ENCODE measurements at regions not wholly inside any gene's neighbourhood (a gene's known extent, or its start where the extent isn't known, plus 50 kb on each side); places are given as distances from the start of the nearest gene placed in this dataset.
"Not testable (repeated sequence)": the region's sequence is repeated elsewhere in the genome, so short reads cannot be mapped to it uniquely, and the experiment has no call there.

DNA sequence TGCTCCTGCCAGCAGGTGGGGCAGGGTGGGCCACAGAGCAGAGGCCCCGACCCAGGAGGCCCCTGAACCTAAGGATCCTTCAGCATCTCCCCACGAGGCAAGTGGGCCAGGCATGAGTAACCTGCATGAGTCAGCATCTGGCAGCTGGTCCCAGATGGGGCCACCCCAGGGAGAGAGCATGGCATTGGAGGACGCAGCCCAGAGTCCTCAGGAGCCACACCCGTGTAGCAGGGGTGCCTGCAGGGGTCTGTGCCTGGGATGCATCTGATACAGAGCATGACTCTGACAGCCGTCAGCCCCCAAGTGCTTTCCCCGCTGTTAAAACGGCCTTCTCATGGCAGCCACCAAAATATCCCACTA, 185.6 kb upstream of the SALL3 start:
- H3K36me3 ChIP-seq: no peaks in the 10 kb centered on the region
- no peak for TF ChIP-seq CTCF (IDR thresholded peaks at IDR 0.05; ENCODE audit: low read depth, low read length)
- no peaks in the 10 kb centered on the region for H3K9me3 ChIP-seq
- H3K4me3 ChIP-seq (ENCODE audit: low read depth, low read length): no peak overlapping the region
- no peaks in the 10 kb centered on the region; the same call in none of the 2 replicates for H3K27me3 ChIP-seq
- no peak for DNase-seq
- H3K4me1 ChIP-seq: no peaks in the 10 kb centered on the region

- Histone ChIP-seq H3K36me3 (no peaks in the 10 kb centered on the region), H3K9me3 (no peaks in the 10 kb centered on the region), H3K4me1 (no peaks in the 10 kb centered on the region), H3K27me3 (no peaks in the 10 kb centered on the region; the same call in 1 of the 2 replicates), H3K4me3 (ENCODE audit: low read depth, low read length) (no peak overlapping the region)
- no peak for TF ChIP-seq CTCF (IDR thresholded peaks at IDR 0.05; ENCODE audit: low read depth, low read length)
- no peak for DNase-seq
Observed at GRCh38 chr18:78796693-78797455, 182.7 kb upstream of the SALL3 start.

- TF ChIP-seq CTCF (IDR thresholded peaks at IDR 0.05; ENCODE audit: low read depth, low read length): no peak
- Histone ChIP-seq H3K9me3 (no peaks in the 10 kb centered on the region), H3K4me3 (ENCODE audit: low read depth, low read length) (no peak overlapping the region), H3K27me3 (no peaks in the 10 kb centered on the region; the same call in 1 of the 2 replicates), H3K4me1 (no peaks in the 10 kb centered on the region), H3K36me3 (no peaks in the 10 kb centered on the region)
- DNase-seq: no peak
Observed at GRCh38 chr18:78797499-78797898, 182.1 kb upstream of the SALL3 start.

DNA sequence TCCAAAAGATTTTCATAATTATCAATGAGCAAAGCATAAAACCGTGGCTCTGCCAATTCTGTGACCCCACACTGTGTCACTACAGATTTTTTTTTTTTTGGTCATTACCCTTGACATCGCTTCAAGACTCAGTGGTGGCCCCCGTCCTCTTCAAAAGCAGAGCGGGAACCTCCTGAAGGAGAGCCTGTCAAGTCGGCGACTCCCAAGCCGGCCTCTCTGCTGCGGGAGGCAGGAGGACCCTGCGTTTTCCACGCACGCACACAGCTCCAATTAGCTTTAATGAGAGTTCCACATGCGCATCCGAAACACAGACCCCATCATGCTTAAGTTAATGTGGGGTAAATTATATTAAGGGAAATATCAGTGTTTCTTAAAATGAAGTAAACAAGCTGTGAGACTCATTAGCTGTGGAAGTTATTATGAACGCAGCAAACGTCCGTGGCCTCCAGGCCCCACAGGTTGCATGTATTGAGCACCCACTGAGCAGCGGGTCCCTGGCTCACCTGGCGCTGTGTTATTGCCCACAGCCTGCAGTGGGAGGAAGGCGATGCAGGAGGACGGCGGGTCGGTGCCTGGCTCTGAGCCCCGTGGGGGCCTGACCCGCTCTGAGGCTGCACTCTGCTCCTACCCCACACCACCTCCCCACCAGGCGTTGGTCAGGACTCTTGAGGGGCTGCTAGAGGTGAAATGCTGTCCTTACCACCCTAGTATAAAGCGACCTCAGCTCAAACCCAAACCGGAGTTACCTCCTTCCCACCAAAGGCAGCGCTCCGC, 181.0 kb upstream of the SALL3 start:
- Histone ChIP-seq H3K9me3 (no peaks in the 10 kb centered on the region), H3K27me3 (no peaks in the 10 kb centered on the region; the same call in 1 of the 2 replicates), H3K36me3 (no peaks in the 10 kb centered on the region), H3K4me3 (ENCODE audit: low read depth, low read length) (no peak overlapping the region), H3K4me1 (no peaks in the 10 kb centered on the region)
- DNase-seq: no peak
- TF ChIP-seq CTCF (IDR thresholded peaks at IDR 0.05; ENCODE audit: low read depth, low read length): no peak

DNA sequence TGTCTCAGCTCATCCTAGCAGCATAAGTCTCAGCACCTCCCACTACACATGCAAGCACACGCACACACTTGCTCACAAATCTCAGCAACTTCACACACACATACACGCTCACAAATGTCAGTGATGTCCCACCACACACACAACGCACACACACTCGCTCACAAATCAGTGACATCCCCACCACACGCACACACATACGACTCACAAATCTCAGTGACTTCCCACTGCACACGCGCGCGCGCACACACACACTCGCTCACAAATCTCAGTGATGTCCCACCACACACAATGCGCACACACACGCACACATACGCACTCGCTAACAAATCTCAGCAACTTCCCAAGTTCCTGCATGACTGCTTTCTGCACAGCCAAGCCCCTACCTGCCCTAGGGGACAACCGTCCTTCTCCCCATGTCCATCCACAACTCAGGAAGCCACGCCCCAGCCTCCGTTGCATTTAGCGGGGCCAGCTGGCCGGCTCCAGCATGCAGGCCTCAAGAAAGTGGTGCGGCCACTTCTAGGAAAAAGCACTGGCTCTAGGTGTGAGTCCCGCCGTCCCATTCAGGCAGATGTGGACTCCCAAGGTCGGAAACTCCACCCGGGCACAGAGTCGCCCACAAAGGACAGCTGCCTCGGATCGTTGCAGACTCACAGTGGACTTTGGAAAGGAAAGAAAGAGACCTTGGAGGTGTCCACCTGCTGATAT, 180.1 kb upstream of the SALL3 start:
- Histone ChIP-seq H3K27me3 (no peaks in the 10 kb centered on the region; the same call in 1 of the 2 replicates), H3K4me3 (ENCODE audit: low read depth, low read length) (no peak overlapping the region), H3K36me3 (no peaks in the 10 kb centered on the region), H3K4me1 (no peaks in the 10 kb centered on the region), H3K9me3 (no peaks in the 10 kb centered on the region)
- TF ChIP-seq CTCF (IDR thresholded peaks at IDR 0.05; ENCODE audit: low read depth, low read length): no peak
- no peak for DNase-seq

DNA sequence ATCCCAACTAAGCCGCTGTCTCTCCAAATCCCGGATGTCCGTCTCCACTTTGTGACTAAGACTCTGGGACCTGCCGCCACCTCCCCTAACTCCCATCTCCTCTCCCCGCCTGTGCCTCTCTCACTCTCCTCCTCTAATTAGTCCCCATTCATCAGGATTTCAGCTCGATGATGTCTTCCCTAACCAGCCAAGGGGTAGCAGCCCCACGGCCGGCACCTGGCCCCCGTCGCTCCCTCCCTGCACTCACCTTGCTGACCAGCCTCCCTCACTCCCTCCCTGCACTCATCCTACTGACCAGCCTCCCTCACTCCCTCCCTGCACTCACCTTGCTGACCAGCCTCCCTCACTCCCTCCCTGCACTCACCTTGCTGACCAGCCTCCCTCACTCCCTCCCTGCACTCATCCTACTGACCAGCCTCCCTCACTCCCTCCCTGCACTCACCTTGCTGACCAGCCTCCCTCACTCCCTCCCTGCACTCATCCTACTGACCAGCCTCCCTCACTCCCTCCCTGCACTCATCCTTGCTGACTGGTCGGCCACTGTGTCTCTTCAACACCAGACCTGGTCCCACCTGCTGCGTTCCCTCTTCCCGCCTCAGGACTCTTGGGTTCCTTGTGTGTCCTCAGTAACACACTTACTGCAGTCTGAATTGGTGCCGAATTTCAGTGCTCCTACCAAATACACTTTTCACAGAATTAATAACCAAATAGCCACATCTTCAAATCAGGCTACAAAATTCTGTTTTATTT, 179.3 kb upstream of the SALL3 start:
- DNase-seq: not testable (repeated sequence)

More for the DNA sequence above, 179.3 kb upstream of the SALL3 start:
- not testable (repeated sequence) for H3K4me3 ChIP-seq (ENCODE audit: low read depth, low read length); H3K36me3 ChIP-seq; H3K27me3 ChIP-seq; H3K4me1 ChIP-seq; H3K9me3 ChIP-seq

Data from BE2C (cell line).